ENCODE measurements at regions not wholly inside any gene's neighbourhood (a gene's known extent, or its start where the extent isn't known, plus 50 kb on each side); places are given as distances from the start of the nearest gene placed in this dataset.

DNA sequence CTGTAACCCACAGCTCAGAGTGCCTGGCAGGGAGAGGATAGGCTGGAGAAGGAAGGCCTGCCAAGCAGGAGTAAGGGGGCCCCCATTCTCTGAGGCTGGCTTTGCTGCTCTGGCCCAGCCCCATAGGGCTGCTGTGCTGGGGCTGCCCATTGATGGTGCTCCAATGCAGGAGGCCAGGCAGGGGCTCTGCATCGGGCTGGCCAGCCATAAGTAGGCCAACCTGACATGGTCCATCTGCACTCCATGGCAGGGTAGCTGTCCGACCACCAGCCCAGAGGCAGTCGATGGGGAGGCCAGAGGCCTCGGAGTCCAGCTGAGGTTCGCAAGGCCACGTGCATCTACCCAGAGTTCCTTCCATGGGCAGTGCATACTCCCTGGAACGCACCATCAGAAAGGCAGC is 75.0 kb upstream of the PITX1 start:
- no peaks in the 10 kb centered on the region for H3K36me3 ChIP-seq (ENCODE audit: control insufficient read depth, insufficient read depth, low read length)
- peaks cover 3% of the 10 kb centered on the region for H3K4me1 ChIP-seq (ENCODE audit: control insufficient read depth, insufficient read depth, low read length, poor library complexity, severe bottlenecking)
- H3K27ac ChIP-seq (ENCODE audit: low read depth, low read length, severe bottlenecking) = no peak overlapping the region
- 92 to 98% methylated on average over 7 of the region's 7 CpGs for WGBS, 2 experiments (ENCODE audit: insufficient coverage in 2 of 2)
- no peaks in the 10 kb centered on the region for H3K9me3 ChIP-seq (ENCODE audit: control insufficient read depth, low read length)
- no peak overlapping the region for H3K4me3 ChIP-seq (ENCODE audit: extremely low read depth, insufficient read depth, low read length, poor library complexity, severe bottlenecking)

GRCh38 chr5:135108569-135108968 is 74.5 kb upstream of the PITX1 start:
- peaks cover 3% of the 10 kb centered on the region for H3K4me1 ChIP-seq (ENCODE audit: control insufficient read depth, insufficient read depth, low read length, poor library complexity, severe bottlenecking)
- no peaks in the 10 kb centered on the region for H3K9me3 ChIP-seq (ENCODE audit: control insufficient read depth, low read length)
- 75 to 86% methylated on average over 1 to 2 of the region's 3 CpGs for WGBS, 2 experiments (ENCODE audit: insufficient coverage in 2 of 2)
- H3K27ac ChIP-seq (ENCODE audit: low read depth, low read length, severe bottlenecking) = no peak overlapping the region
- H3K36me3 ChIP-seq (ENCODE audit: control insufficient read depth, insufficient read depth, low read length) = no peaks in the 10 kb centered on the region
- no peak overlapping the region for H3K4me3 ChIP-seq (ENCODE audit: extremely low read depth, insufficient read depth, low read length, poor library complexity, severe bottlenecking)

- Histone ChIP-seq H3K27ac (ENCODE audit: low read depth, low read length, severe bottlenecking) (no peak overlapping the region), H3K4me1 (ENCODE audit: control insufficient read depth, insufficient read depth, low read length, poor library complexity, severe bottlenecking) (peaks cover 3% of the 10 kb centered on the region), H3K9me3 (ENCODE audit: control insufficient read depth, low read length) (no peaks in the 10 kb centered on the region), H3K36me3 (ENCODE audit: control insufficient read depth, insufficient read depth, low read length) (no peaks in the 10 kb centered on the region), H3K4me3 (ENCODE audit: extremely low read depth, insufficient read depth, low read length, poor library complexity, severe bottlenecking) (no peak overlapping the region)
- WGBS, 2 experiments (ENCODE audit: insufficient coverage in 2 of 2) = 92 to 100% methylated on average over 1 to 3 of the region's 3 CpGs
Measured at GRCh38 chr5:135107986-135108385, 74.0 kb upstream of the PITX1 start.

DNA sequence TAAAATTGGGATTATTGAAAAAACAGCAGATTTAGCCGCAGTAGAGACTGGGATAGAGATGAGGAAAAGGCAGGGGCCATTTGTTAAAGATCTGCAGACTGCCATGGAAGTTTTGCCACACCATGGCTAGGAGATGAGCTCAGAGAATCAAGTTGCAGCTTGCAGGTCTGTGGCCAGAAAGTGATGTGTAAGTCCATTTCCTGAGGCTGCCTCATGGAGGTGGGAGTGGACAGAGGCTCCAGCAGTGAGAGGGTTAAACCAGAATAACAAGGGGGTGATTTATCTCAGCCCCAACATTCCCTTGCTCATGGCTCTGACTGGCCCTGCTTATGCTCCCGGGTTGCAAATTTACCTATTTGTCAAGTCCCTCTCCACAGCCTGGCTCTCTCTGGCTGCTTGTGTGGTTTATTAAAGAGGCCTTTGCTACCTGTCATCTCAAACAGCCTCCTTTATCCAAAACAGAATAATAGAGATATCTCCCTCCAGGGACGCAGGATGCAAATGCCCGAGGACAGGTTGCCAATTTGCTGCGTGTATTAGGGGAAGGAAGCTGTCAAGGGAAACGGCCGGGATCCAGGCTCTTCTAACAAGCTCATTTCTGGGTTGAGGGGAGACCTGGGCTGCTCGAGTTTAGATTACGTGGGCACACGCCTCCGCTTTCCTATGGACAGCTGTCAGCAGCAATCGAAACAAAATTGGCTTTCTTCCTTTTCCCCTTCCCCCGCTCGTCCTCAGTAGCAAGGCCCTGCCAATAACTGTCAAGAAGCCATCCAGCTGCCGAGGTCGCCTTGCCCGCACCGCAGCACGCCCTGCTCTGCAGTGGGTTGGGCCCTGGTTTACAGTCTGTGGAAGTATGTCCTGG is 72.8 kb upstream of the PITX1 start:
- Histone ChIP-seq H3K4me1 (ENCODE audit: control insufficient read depth, insufficient read depth, low read length, poor library complexity, severe bottlenecking) (peaks cover 3% of the 10 kb centered on the region), H3K9me3 (ENCODE audit: control insufficient read depth, low read length) (no peaks in the 10 kb centered on the region), H3K27ac (ENCODE audit: low read depth, low read length, severe bottlenecking) (no peak overlapping the region), H3K36me3 (ENCODE audit: control insufficient read depth, insufficient read depth, low read length) (no peaks in the 10 kb centered on the region), H3K4me3 (ENCODE audit: extremely low read depth, insufficient read depth, low read length, poor library complexity, severe bottlenecking) (no peak overlapping the region)
- 79 to 87% methylated on average over 13 to 17 of the region's 19 CpGs for WGBS, 2 experiments (ENCODE audit: insufficient coverage in 2 of 2)

DNA sequence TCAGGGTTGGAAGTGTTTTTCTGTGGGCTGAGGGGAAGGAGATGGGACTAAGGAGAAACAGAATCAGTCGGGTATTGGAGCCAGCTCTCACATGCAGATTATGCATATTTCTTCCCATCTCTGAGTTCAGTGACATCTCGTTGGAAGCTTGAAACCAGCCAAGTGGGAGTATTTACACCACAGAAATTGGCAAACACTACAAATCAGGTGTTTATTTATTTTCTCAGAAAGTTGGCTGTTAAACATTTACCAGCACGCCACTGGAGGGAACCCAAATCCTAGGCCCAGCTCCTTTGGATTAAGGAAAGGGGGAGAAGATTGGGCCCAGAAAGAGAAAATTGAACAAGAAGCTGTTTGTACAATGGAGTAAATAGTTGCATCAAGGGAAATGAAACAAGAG is 72.1 kb upstream of the PITX1 start:
- no peaks in the 10 kb centered on the region for H3K36me3 ChIP-seq (ENCODE audit: control insufficient read depth, insufficient read depth, low read length)
- 100% methylated on average over 1 of the region's 3 CpGs for WGBS, 2 experiments (ENCODE audit: insufficient coverage in 2 of 2)
- H3K27ac ChIP-seq (ENCODE audit: low read depth, low read length, severe bottlenecking) = no peak overlapping the region
- no peak overlapping the region for H3K4me3 ChIP-seq (ENCODE audit: extremely low read depth, insufficient read depth, low read length, poor library complexity, severe bottlenecking)
- no peaks in the 10 kb centered on the region for H3K9me3 ChIP-seq (ENCODE audit: control insufficient read depth, low read length)
- peaks cover 3% of the 10 kb centered on the region for H3K4me1 ChIP-seq (ENCODE audit: control insufficient read depth, insufficient read depth, low read length, poor library complexity, severe bottlenecking)

- WGBS, 2 experiments (ENCODE audit: insufficient coverage in 2 of 2) = 97 to 100% methylated on average over 3 of the region's 3 CpGs
- H3K9me3 ChIP-seq (ENCODE audit: control insufficient read depth, low read length) = no peaks in the 10 kb centered on the region
- H3K4me3 ChIP-seq (ENCODE audit: extremely low read depth, insufficient read depth, low read length, poor library complexity, severe bottlenecking) = no peak overlapping the region
- no peaks in the 10 kb centered on the region for H3K36me3 ChIP-seq (ENCODE audit: control insufficient read depth, insufficient read depth, low read length)
- H3K27ac ChIP-seq (ENCODE audit: low read depth, low read length, severe bottlenecking) = no peak overlapping the region
- H3K4me1 ChIP-seq (ENCODE audit: control insufficient read depth, insufficient read depth, low read length, poor library complexity, severe bottlenecking) = peaks cover 3% of the 10 kb centered on the region
Measured at GRCh38 chr5:135105105-135105484, 71.1 kb upstream of the PITX1 start.

DNA sequence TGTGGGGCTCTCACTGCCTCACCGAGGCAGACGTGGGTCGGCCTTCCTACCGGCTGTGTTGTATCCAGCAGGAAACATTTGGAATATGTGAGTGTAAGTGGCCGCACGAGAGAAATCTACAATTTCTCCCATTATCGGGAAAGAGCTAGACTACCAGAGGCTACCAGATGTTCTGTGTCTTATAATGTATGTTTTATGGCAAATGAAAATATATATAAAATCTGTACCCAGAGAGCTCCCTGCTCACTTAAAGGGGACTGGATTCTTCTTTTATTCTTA is 69.5 kb upstream of the PITX1 start:
- no peak overlapping the region for H3K4me3 ChIP-seq (ENCODE audit: extremely low read depth, insufficient read depth, low read length, poor library complexity, severe bottlenecking)
- H3K9me3 ChIP-seq (ENCODE audit: control insufficient read depth, low read length) = no peaks in the 10 kb centered on the region
- no peaks in the 10 kb centered on the region for H3K36me3 ChIP-seq (ENCODE audit: control insufficient read depth, insufficient read depth, low read length)
- 94% methylated on average over 4 of the region's 7 CpGs; no CpG with 5 or more reads in 1 of the 2 experiments for WGBS, 2 experiments (ENCODE audit: insufficient coverage in 2 of 2)
- peaks cover 3% of the 10 kb centered on the region for H3K4me1 ChIP-seq (ENCODE audit: control insufficient read depth, insufficient read depth, low read length, poor library complexity, severe bottlenecking)
- H3K27ac ChIP-seq (ENCODE audit: low read depth, low read length, severe bottlenecking) = no peak overlapping the region

DNA sequence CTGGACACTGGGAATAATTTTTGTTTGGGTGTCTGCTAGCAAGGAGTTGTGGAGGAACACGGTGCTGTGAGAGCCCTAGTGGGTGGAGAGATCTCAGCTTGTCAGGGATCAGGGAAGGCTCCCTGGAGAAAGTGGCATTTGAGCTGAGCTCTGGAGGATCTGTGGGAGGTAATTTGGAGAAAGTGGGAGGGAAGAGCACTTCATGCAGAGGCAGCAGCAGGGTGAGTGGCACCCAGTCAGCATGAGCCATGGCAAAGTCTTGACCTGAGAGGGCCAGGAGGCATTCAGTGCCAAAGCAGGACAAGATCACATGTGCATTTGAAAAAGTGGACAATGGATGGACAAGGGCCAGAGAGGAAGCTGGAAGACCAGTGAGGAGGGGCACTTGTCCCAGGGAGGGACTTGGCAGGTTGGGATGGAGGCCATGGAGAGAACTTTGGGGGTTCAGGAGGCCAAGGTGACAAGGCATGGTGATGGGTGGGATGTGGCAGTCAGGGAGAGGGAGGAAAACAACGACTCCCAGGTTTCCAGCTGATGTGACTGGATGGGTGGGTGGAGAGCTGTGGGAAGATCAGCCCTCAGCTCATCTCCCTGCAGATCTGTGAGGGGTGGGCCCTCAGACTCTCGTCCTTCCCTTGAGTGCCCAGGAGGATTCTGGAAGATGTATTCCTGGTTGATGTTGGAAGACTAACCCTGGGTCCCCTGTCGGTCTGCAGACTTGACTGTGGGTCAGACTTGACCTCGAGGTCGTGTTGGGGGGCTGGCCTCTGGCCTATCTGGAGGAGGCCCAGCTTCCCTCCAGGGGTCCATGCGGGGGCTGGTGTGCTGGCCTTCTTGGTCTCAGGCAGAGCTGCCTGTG is 68.9 kb upstream of the PITX1 start:
- WGBS, 2 experiments (ENCODE audit: insufficient coverage in 2 of 2) = 77 to 88% methylated on average over 6 of the region's 7 CpGs
- H3K36me3 ChIP-seq (ENCODE audit: control insufficient read depth, insufficient read depth, low read length) = no peaks in the 10 kb centered on the region
- H3K27ac ChIP-seq (ENCODE audit: low read depth, low read length, severe bottlenecking) = no peak overlapping the region

GRCh38 chr5:135100431-135100830 is 66.4 kb upstream of the PITX1 start:
- H3K36me3 ChIP-seq (ENCODE audit: control insufficient read depth, insufficient read depth, low read length) = no peaks in the 10 kb centered on the region
- no peaks in the 10 kb centered on the region for H3K4me1 ChIP-seq (ENCODE audit: control insufficient read depth, insufficient read depth, low read length, poor library complexity, severe bottlenecking)
- no peak overlapping the region for H3K4me3 ChIP-seq (ENCODE audit: extremely low read depth, insufficient read depth, low read length, poor library complexity, severe bottlenecking)
- no peaks in the 10 kb centered on the region for H3K9me3 ChIP-seq (ENCODE audit: control insufficient read depth, low read length)
- 83 to 91% methylated on average over 3 to 5 of the region's 6 CpGs for WGBS, 2 experiments (ENCODE audit: insufficient coverage in 2 of 2)
- no peak overlapping the region for H3K27ac ChIP-seq (ENCODE audit: low read depth, low read length, severe bottlenecking)

More for the DNA sequence above, 68.9 kb upstream of the PITX1 start:
- Histone ChIP-seq H3K4me3 (ENCODE audit: extremely low read depth, insufficient read depth, low read length, poor library complexity, severe bottlenecking) (no peak overlapping the region), H3K4me1 (ENCODE audit: control insufficient read depth, insufficient read depth, low read length, poor library complexity, severe bottlenecking) (peaks cover 3% of the 10 kb centered on the region), H3K9me3 (ENCODE audit: control insufficient read depth, low read length) (no peaks in the 10 kb centered on the region)

DNA sequence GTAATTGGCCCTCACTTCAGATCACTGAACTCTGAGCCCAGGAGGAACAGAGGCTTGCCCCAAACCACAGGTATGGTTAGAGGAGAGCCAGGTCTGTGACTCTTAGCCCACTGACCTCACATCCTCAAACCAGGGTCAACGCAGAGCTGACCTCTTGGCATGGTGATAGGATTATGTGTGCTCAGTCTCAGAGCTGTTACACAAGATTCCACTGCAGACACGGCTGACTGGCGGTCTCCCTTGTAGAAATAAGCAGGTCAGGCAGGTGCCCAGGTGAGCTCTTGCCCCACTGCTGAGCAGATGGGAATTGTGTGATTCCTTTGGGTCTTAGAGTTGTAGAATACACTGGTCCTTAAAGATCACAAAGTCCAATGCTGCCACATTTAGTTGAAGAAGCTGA is 66.0 kb upstream of the PITX1 start:
- WGBS, 2 experiments (ENCODE audit: insufficient coverage in 2 of 2) = 70 to 100% methylated on average over 2 of the region's 3 CpGs
- no peaks in the 10 kb centered on the region for H3K4me1 ChIP-seq (ENCODE audit: control insufficient read depth, insufficient read depth, low read length, poor library complexity, severe bottlenecking)
- H3K27ac ChIP-seq (ENCODE audit: low read depth, low read length, severe bottlenecking) = no peak overlapping the region
- no peak overlapping the region for H3K4me3 ChIP-seq (ENCODE audit: extremely low read depth, insufficient read depth, low read length, poor library complexity, severe bottlenecking)
- H3K36me3 ChIP-seq (ENCODE audit: control insufficient read depth, insufficient read depth, low read length) = no peaks in the 10 kb centered on the region
- no peaks in the 10 kb centered on the region for H3K9me3 ChIP-seq (ENCODE audit: control insufficient read depth, low read length)

GRCh38 chr5:135097390-135097789 is 63.4 kb upstream of the PITX1 start:
- Histone ChIP-seq H3K36me3 (ENCODE audit: control insufficient read depth, insufficient read depth, low read length) (no peaks in the 10 kb centered on the region), H3K27ac (ENCODE audit: low read depth, low read length, severe bottlenecking) (no peak overlapping the region), H3K4me3 (ENCODE audit: extremely low read depth, insufficient read depth, low read length, poor library complexity, severe bottlenecking) (no peak overlapping the region), H3K4me1 (ENCODE audit: control insufficient read depth, insufficient read depth, low read length, poor library complexity, severe bottlenecking) (no peaks in the 10 kb centered on the region), H3K9me3 (ENCODE audit: control insufficient read depth, low read length) (no peaks in the 10 kb centered on the region)
- WGBS, 2 experiments (ENCODE audit: insufficient coverage in 2 of 2) = no CpG with 5 or more reads among the region's 2 CpGs
